ENCODE measurements at regions not wholly inside any gene's neighbourhood (a gene's known extent, or its start where the extent isn't known, plus 50 kb on each side); places are given as distances from the start of the nearest gene placed in this dataset.

- TF ChIP-seq POLR2A (IDR thresholded peaks at IDR 0.05) (no peak), POLR2AphosphoS5 (IDR thresholded peaks at IDR 0.05) (no peak)
These were observed 306.4 kb downstream of the FGFR2 start for GRCh38 chr10:121291823-121292222.

All from stomach (tissue), 4 donors.